ENCODE measurements at regions not wholly inside any gene's neighbourhood (a gene's known extent, or its start where the extent isn't known, plus 50 kb on each side); places are given as distances from the start of the nearest gene placed in this dataset.
"Not testable (repeated sequence)": the region's sequence is repeated elsewhere in the genome, so short reads cannot be mapped to it uniquely, and the experiment has no call there.

- H3K27ac ChIP-seq (ENCODE audit: low read depth, low read length); H3K4me3 ChIP-seq (ENCODE audit: low read depth, low read length); H3K36me3 ChIP-seq (ENCODE audit: control insufficient read depth, insufficient read depth, low read length); H3K9me3 ChIP-seq (ENCODE audit: control insufficient read depth, insufficient read depth, low read depth, low read length); H3K9ac ChIP-seq (ENCODE audit: low read length); H3K27me3 ChIP-seq (ENCODE audit: control insufficient read depth, insufficient read depth, low read length); H3K4me1 ChIP-seq (ENCODE audit: control insufficient read depth, insufficient read depth, low read length): not testable (repeated sequence)
Observed at GRCh38 chr1:149279512-149279911, 176.2 kb upstream of the NBPF9 start.

DNA sequence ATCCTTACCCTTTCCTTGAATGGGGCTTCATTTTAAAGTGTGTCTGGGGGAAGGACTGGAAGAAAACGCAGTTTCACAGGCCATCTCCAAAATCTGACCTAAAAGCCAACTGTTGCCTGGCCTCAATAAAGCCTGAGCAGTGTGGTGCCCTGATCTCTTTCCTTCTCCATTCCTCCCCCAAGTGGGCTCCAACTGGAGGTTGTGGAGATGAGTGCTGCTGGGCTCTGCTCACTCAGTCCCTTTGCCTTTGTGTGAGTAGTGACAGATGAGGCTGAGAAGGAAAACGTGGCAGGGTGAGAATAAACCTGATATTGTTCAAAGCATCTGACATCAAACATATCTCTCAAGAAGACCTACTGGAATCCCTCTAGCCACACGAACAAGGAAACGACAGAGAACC is 181.4 kb upstream of the NBPF9 start:
- not testable (repeated sequence) for H3K9ac ChIP-seq (ENCODE audit: low read length); H3K4me1 ChIP-seq (ENCODE audit: control insufficient read depth, insufficient read depth, low read length); H3K36me3 ChIP-seq (ENCODE audit: control insufficient read depth, insufficient read depth, low read length); H3K27ac ChIP-seq (ENCODE audit: low read depth, low read length); H3K9me3 ChIP-seq (ENCODE audit: control insufficient read depth, insufficient read depth, low read depth, low read length); H3K4me3 ChIP-seq (ENCODE audit: low read depth, low read length); H3K27me3 ChIP-seq (ENCODE audit: control insufficient read depth, insufficient read depth, low read length)

- not testable (repeated sequence) for H3K27ac ChIP-seq (ENCODE audit: low read depth, low read length); H3K4me3 ChIP-seq (ENCODE audit: low read depth, low read length); H3K9ac ChIP-seq (ENCODE audit: low read length); H3K9me3 ChIP-seq (ENCODE audit: control insufficient read depth, insufficient read depth, low read depth, low read length); H3K36me3 ChIP-seq (ENCODE audit: control insufficient read depth, insufficient read depth, low read length); H3K27me3 ChIP-seq (ENCODE audit: control insufficient read depth, insufficient read depth, low read length); H3K4me1 ChIP-seq (ENCODE audit: control insufficient read depth, insufficient read depth, low read length)
Observed at GRCh38 chr1:149285205-149285604, 181.9 kb upstream of the NBPF9 start.

- not testable (repeated sequence) for H3K27ac ChIP-seq (ENCODE audit: low read depth, low read length); H3K4me1 ChIP-seq (ENCODE audit: control insufficient read depth, insufficient read depth, low read length); H3K27me3 ChIP-seq (ENCODE audit: control insufficient read depth, insufficient read depth, low read length); H3K9ac ChIP-seq (ENCODE audit: low read length); H3K36me3 ChIP-seq (ENCODE audit: control insufficient read depth, insufficient read depth, low read length); H3K9me3 ChIP-seq (ENCODE audit: control insufficient read depth, insufficient read depth, low read depth, low read length)
- 0 out of 2 replicates have a peak overlapping the region, but pooled peaks have one; percentile 29 for H3K4me3 ChIP-seq (ENCODE audit: low read depth, low read length)
Observed at GRCh38 chr1:149285638-149286037, 182.3 kb upstream of the NBPF9 start.

- H3K9me3 ChIP-seq (ENCODE audit: control insufficient read depth, insufficient read depth, low read depth, low read length); H3K27ac ChIP-seq (ENCODE audit: low read depth, low read length); H3K27me3 ChIP-seq (ENCODE audit: control insufficient read depth, insufficient read depth, low read length); H3K4me3 ChIP-seq (ENCODE audit: low read depth, low read length); H3K4me1 ChIP-seq (ENCODE audit: control insufficient read depth, insufficient read depth, low read length); H3K9ac ChIP-seq (ENCODE audit: low read length); H3K36me3 ChIP-seq (ENCODE audit: control insufficient read depth, insufficient read depth, low read length): not testable (repeated sequence)
Observed at GRCh38 chr1:149288580-149288979, 185.2 kb upstream of the NBPF9 start.

DNA sequence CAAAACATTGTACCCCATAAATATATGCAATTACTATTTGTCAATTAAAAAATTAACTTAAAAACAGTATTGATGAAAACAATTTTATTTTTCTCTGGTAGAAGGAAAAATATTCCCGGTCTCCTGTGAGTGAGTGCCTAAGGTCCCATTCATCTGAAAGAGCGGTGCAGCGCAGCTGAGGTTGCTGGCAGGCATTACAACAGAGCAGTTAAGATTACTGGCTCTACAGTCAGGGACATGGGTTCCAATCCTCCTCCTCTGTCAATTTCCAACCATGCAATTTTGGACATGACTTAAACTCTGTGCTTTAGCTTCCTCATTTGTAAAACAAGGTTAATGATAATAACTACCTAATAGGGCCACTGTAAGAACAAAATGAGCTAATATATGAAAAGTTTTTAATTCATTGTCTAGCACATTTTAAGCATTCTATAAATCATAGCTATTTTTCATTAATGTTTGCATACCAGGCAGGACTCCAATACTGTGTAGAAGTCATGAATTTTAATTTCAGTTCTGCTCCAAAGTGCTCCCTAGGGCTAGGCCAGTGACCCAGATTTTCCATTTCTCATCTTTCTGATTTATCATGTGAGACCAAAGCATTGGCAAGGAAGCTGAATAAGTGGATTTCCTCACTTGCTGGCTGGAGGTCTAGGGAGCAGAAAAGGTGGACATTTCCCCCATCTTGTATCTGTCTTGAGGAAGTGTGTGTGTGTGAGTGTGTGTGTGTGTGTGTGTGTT is 174.2 kb upstream of the NBPF19 start:
- not testable (repeated sequence) for H3K36me3 ChIP-seq (ENCODE audit: control insufficient read depth, insufficient read depth, low read length); H3K4me1 ChIP-seq (ENCODE audit: control insufficient read depth, insufficient read depth, low read length); H3K27ac ChIP-seq (ENCODE audit: low read depth, low read length); H3K9me3 ChIP-seq (ENCODE audit: control insufficient read depth, insufficient read depth, low read depth, low read length); H3K9ac ChIP-seq (ENCODE audit: low read length); H3K4me3 ChIP-seq (ENCODE audit: low read depth, low read length); H3K27me3 ChIP-seq (ENCODE audit: control insufficient read depth, insufficient read depth, low read length)

- not testable (repeated sequence) for H3K4me1 ChIP-seq (ENCODE audit: control insufficient read depth, insufficient read depth, low read length); H3K4me3 ChIP-seq (ENCODE audit: low read depth, low read length); H3K9ac ChIP-seq (ENCODE audit: low read length); H3K9me3 ChIP-seq (ENCODE audit: control insufficient read depth, insufficient read depth, low read depth, low read length); H3K27me3 ChIP-seq (ENCODE audit: control insufficient read depth, insufficient read depth, low read length); H3K36me3 ChIP-seq (ENCODE audit: control insufficient read depth, insufficient read depth, low read length); H3K27ac ChIP-seq (ENCODE audit: low read depth, low read length)
Observed at GRCh38 chr1:149301282-149301681, 173.6 kb upstream of the NBPF19 start.

GRCh38 chr1:149304796-149305195 is 170.0 kb upstream of the NBPF19 start:
- not testable (repeated sequence) for H3K9me3 ChIP-seq (ENCODE audit: control insufficient read depth, insufficient read depth, low read depth, low read length); H3K36me3 ChIP-seq (ENCODE audit: control insufficient read depth, insufficient read depth, low read length); H3K27me3 ChIP-seq (ENCODE audit: control insufficient read depth, insufficient read depth, low read length); H3K4me3 ChIP-seq (ENCODE audit: low read depth, low read length); H3K4me1 ChIP-seq (ENCODE audit: control insufficient read depth, insufficient read depth, low read length); H3K9ac ChIP-seq (ENCODE audit: low read length); H3K27ac ChIP-seq (ENCODE audit: low read depth, low read length)

DNA sequence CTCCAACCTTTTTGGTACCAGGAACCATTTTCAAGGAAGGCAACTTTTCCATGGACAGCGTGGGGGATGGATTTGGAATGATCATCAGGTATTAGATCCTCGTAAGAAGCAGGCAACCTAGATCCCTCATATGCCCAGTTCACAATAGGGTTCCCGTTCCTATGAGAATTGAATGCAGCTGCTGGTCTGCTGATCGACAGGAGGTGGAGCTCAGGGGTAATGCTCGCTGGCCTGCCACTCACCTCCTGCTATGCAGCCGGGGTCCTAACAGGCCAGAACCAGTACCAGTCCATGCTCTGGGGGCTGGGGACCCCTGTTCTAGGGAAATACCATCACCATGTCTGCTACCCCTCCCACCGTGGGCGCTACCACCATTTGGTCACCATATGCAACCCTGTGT is 167.2 kb upstream of the NBPF19 start:
- H3K27ac ChIP-seq (ENCODE audit: low read depth, low read length); H3K9ac ChIP-seq (ENCODE audit: low read length); H3K27me3 ChIP-seq (ENCODE audit: control insufficient read depth, insufficient read depth, low read length); H3K4me1 ChIP-seq (ENCODE audit: control insufficient read depth, insufficient read depth, low read length); H3K9me3 ChIP-seq (ENCODE audit: control insufficient read depth, insufficient read depth, low read depth, low read length); H3K36me3 ChIP-seq (ENCODE audit: control insufficient read depth, insufficient read depth, low read length); H3K4me3 ChIP-seq (ENCODE audit: low read depth, low read length): not testable (repeated sequence)

DNA sequence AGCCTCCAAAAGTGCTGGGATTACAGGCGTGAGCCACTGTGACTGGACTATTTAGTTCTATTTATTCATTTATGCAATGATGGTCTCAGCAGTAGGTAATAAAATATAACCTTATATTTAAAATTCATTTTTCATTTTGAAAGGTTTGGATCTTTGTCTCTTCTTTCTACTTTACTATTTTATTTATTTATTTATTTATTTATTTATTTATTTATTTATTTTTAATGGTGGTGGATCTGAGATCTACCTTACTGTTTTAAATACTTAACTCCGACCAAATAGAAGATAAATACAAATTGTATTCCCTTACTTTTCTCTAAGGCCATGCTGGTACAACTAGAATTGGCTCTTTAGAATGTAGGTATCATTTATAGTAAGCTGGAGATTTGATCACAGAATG is 159.9 kb upstream of the NBPF19 start:
- not testable (repeated sequence) for H3K4me1 ChIP-seq (ENCODE audit: control insufficient read depth, insufficient read depth, low read length); H3K27me3 ChIP-seq (ENCODE audit: control insufficient read depth, insufficient read depth, low read length); H3K36me3 ChIP-seq (ENCODE audit: control insufficient read depth, insufficient read depth, low read length); H3K9me3 ChIP-seq (ENCODE audit: control insufficient read depth, insufficient read depth, low read depth, low read length); H3K9ac ChIP-seq (ENCODE audit: low read length); H3K27ac ChIP-seq (ENCODE audit: low read depth, low read length); H3K4me3 ChIP-seq (ENCODE audit: low read depth, low read length)

- not testable (repeated sequence) for H3K36me3 ChIP-seq (ENCODE audit: control insufficient read depth, insufficient read depth, low read length); H3K9ac ChIP-seq (ENCODE audit: low read length); H3K4me1 ChIP-seq (ENCODE audit: control insufficient read depth, insufficient read depth, low read length); H3K27ac ChIP-seq (ENCODE audit: low read depth, low read length); H3K9me3 ChIP-seq (ENCODE audit: control insufficient read depth, insufficient read depth, low read depth, low read length); H3K4me3 ChIP-seq (ENCODE audit: low read depth, low read length); H3K27me3 ChIP-seq (ENCODE audit: control insufficient read depth, insufficient read depth, low read length)
Observed at GRCh38 chr1:149320971-149321731, 153.7 kb upstream of the NBPF19 start.

GRCh38 chr1:149321732-149322016 is 153.2 kb upstream of the NBPF19 start:
- not testable (repeated sequence) for H3K9ac ChIP-seq (ENCODE audit: low read length); H3K4me1 ChIP-seq (ENCODE audit: control insufficient read depth, insufficient read depth, low read length); H3K27ac ChIP-seq (ENCODE audit: low read depth, low read length); H3K36me3 ChIP-seq (ENCODE audit: control insufficient read depth, insufficient read depth, low read length); H3K4me3 ChIP-seq (ENCODE audit: low read depth, low read length); H3K27me3 ChIP-seq (ENCODE audit: control insufficient read depth, insufficient read depth, low read length); H3K9me3 ChIP-seq (ENCODE audit: control insufficient read depth, insufficient read depth, low read depth, low read length)
